ENCODE measurements at regions not wholly inside any gene's neighbourhood (a gene's known extent, or its start where the extent isn't known, plus 50 kb on each side); places are given as distances from the start of the nearest gene placed in this dataset.

DNA sequence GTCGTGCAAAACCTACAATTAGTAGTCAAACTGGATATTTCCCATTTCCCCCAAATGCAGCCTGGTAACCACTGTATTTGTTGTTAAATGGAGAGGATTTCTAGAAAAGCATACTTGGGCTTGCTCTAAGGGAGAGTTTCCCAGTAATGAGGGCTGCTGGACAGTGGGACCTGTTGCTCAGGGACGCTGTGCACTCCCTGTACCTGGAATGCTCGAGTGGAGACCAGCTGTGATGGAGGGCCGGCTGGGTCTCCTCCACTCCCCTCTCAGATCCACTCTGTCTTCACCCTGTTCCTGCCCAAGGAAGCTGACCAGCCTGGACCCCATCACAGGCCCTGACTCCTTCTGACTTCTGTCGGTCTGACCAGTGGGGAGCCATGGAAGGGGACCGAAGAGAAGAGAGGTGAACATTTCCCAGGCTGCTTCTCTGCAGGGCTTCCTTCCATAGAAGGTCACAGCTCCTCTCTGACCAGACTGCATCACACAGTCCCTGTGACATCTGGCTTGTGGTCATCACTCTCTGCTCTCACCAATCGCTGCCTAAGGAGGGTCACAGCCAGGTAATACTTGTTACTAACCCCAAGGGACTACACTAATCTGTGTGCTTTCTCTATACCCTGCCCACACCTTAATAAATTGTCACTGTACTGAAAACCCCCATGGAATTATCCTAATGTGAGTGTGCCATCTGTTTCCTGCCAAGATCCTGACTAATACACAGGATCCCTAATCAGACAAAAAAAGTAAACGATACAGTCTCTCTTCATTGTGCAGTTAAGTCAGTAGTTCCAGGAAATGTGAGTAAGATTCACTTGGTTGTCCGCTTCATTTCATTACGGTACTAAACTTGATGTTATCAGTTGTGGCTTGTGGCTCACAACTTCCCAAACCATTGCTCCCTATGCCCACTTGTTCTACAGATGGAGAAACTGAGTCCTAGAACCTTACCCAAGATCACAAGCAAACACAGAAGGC lies 102.4 kb downstream of the CCT6B start:
- H3K4me3 ChIP-seq: no peak overlapping the region
- no peak overlapping the region for H3K27ac ChIP-seq
- no peak for DNase-seq (ENCODE audit: low spot score)
- TF ChIP-seq, protein P1, sequence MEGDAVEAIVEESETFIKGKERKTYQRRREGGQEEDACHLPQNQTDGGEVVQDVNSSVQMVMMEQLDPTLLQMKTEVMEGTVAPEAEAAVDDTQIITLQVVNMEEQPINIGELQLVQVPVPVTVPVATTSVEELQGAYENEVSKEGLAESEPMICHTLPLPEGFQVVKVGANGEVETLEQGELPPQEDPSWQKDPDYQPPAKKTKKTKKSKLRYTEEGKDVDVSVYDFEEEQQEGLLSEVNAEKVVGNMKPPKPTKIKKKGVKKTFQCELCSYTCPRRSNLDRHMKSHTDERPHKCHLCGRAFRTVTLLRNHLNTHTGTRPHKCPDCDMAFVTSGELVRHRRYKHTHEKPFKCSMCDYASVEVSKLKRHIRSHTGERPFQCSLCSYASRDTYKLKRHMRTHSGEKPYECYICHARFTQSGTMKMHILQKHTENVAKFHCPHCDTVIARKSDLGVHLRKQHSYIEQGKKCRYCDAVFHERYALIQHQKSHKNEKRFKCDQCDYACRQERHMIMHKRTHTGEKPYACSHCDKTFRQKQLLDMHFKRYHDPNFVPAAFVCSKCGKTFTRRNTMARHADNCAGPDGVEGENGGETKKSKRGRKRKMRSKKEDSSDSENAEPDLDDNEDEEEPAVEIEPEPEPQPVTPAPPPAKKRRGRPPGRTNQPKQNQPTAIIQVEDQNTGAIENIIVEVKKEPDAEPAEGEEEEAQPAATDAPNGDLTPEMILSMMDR (IDR thresholded peaks at IDR 0.05): no peak

DNA sequence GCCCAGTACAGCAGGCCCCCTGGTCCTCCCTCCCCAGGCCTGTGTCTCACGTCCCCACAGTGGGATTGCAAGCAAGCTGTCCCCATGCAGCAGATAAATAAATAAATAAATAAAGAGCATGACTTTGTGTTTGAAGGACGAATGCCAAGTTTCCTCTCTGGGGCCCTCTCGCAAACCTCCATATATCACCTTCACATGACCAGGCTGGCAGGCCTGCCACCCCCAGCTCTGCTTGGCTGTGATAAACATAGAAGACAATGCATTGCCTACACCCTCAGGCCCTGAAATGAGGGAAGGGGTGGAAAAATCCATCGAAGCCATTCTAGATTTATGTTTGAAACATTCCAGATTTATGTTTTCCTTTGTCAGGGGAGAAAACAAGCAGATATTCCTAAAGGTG lies 107.3 kb downstream of the CCT6B start:
- TF ChIP-seq, protein P1 (IDR thresholded peaks at IDR 0.05): no peak
- H3K4me3 ChIP-seq: no peak overlapping the region
- no peak for DNase-seq (ENCODE audit: low spot score)

DNA sequence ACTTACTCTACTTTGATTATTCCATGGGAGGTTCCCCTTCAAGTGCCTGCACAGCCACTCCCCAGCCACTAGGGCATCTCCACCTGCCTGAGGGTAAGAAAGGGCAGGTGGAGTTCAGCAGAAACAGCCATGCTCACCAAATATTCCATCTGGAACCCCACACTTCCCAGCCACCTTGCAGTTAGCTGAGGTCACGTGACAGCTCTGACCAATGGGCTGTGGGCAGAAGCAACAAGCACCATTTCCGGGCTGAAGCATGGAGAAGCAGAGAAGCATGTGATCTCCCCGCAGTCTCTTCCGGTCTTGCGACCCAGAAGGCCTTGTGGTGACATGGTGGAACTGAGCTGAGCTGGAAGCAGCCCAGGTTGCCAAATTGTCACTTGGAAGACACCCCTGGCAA lies 108.6 kb downstream of the CCT6B start:
- no peak overlapping the region for H3K4me3 ChIP-seq
- DNase-seq (ENCODE audit: low spot score): no peak
- no peak overlapping the region for H3K27ac ChIP-seq
- TF ChIP-seq, protein P1 (IDR thresholded peaks at IDR 0.05): no peak

More for the DNA sequence above, 107.3 kb downstream of the CCT6B start:
- H3K27ac ChIP-seq: no peak overlapping the region

DNA sequence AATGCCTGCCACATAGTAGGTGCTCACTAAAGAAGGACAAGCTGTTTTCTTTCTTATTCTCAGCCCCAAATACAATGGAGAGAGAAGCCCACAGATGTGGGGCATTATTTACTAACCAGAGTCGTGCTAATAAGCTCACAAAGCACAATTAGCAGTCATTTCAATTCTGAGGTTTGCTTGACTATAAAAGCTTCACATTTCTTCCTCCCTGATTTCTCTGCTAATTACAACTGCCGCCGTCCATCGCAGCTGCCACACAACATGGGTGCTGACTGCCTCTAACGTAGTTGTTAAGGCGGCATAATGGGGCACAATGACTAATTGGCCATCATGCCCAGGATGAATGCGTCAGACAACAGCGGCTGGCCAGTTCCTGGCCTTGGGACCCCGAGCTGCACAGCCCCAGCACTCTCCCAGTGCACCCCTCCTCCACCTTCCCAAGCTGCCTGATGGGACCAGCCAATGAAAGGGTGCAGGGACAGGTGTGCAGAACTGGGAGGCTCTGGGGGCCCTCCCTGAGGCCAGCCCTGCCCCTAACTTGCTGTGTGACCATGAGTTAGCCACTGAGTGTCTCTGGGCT lies 109.2 kb downstream of the CCT6B start:
- no peak for DNase-seq (ENCODE audit: low spot score)
- Histone ChIP-seq H3K4me3 (no peak overlapping the region), H3K27ac (no peak overlapping the region)
- TF ChIP-seq, protein P1 (IDR thresholded peaks at IDR 0.05): no peak

DNA sequence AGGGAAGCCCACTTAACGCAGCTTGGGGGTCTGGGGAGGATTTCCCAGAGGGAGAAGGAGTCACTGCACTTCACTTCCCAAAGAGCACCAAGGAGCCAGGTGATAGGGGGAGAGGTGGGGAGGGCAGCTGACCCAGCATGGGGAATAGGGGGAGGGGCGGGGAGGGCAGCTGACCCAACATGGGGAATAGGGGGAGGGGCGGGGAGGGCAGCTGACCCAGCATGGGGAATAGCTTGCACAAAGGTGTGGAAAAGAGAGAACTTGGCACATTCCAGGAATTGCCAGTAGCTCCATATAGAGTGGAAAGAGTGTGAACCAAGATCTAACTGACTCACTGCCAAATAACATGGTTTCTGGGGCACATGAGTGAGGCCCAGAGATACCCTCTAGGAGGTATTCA lies 110.3 kb downstream of the CCT6B start:
- no peak overlapping the region for H3K4me3 ChIP-seq
- no peak for DNase-seq (ENCODE audit: low spot score)
- no peak overlapping the region for H3K27ac ChIP-seq
- TF ChIP-seq, protein P1 (IDR thresholded peaks at IDR 0.05): no peak

DNA sequence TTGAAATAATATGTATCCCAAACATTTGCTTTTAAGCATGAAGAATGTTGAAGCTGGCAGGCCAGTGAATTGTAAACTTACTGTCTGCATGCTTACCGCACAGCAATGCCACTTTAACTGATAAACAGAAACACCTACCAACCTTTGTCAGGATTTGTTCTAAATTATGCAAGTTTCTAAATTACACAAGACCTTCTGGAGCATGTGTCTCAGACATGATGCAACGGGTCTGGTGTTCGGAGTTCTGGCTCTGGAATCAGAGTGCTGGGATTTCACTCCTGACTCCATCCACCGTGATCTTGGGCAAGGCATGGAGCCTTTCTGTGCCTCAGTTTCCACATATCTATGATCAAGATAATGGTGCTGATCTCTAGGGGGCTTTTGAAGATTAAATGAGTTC lies 111.2 kb downstream of the CCT6B start:
- Histone ChIP-seq H3K4me3 (no peak overlapping the region), H3K27ac (no peak overlapping the region)
- TF ChIP-seq, protein P1 (IDR thresholded peaks at IDR 0.05): no peak
- no peak for DNase-seq (ENCODE audit: low spot score)

Measured in coronary artery (tissue), 2 donors.